Right renal cortex interstitium (tissue), 3 donors: ENCODE measurements at regions not wholly inside any gene's neighbourhood (a gene's known extent, or its start where the extent isn't known, plus 50 kb on each side); places are given as distances from the start of the nearest gene placed in this dataset.
"Not testable (repeated sequence)": the region's sequence is repeated elsewhere in the genome, so short reads cannot be mapped to it uniquely, and the experiment has no call there.

ENCODE experiments used
- DNase-seq, 3 donors: peaks; one replicate each; pipeline ENCODE4 v3.0.0-alpha.2; 2013; ENCODE audit warnings: low read depth in 3 of 3, low spot score in 2 of 3

- no peak for DNase-seq
Observed at GRCh38 chr2:234375176-234375880, 121.6 kb downstream of the ARL4C start.

DNA sequence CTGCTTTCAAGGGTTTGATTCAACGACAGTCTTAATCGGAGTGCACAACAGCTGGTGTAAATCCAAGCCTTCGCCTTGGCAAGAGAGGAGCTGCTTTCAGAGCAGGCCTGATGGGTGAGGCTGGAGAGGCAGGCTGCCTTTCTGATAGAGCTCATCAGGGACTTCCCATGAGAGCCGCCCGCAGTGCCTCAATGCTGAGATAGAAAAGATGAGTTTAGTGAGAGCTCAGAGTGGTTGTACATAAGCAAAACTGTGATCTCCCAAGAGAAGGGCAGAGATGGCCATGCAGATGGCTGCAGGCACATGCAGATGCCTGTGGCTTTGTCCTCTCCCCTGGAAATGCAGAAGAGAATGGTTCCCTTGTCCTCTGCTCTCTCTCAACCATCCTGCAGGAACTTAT lies 122.1 kb downstream of the ARL4C start:
- no peak for DNase-seq

DNA sequence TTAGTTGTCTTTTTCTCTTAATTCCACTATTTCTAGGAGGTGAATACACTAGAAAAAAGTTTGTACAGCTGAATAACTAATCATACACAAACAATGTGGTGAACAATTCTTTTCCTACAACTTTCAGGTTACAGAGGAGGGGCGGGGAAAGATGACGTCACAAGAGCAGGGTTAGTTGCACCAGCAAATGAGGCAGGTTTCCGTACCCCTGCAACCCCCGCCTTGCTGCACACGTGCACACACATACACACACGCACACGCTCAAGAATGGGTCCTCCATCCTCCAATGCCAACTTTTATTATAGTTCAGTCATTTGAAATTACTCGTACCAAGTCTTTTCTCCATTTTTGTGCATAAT lies 122.8 kb downstream of the ARL4C start:
- no peak for DNase-seq

DNA sequence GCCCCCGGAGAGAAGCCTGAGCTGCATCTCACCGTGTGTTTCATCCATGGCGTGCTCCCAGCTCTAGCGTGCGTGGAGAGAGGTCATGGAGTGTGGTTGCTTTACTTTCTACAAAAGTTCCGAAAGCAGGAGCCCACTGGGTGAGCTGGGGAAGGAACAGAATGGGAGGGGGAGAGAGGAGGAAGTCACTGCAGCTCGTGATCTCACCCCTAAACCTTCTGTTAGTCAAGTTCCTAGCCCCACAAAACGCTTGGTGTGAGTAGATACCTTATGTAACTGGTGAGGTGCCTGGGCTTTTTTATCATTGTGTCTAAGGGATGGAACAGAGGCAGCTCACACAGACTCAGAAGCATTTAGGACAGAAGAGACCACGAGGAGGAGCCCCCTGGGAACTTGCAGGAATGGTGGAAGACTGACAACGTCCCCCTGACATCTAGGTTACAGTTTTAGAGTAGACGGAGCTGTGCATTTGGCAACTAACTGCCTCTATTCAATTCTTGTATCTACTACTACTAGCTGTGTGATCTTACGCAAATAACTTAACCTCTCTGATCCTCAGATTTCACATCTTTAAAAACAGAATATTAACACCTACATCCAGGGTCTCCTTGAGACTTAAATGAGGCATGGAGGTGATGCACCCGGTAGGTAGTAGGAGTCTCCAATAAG lies 123.3 kb downstream of the ARL4C start:
- DNase-seq: no peak

- no peak for DNase-seq
Observed at GRCh38 chr2:234373060-234373459, 123.8 kb downstream of the ARL4C start.

DNA sequence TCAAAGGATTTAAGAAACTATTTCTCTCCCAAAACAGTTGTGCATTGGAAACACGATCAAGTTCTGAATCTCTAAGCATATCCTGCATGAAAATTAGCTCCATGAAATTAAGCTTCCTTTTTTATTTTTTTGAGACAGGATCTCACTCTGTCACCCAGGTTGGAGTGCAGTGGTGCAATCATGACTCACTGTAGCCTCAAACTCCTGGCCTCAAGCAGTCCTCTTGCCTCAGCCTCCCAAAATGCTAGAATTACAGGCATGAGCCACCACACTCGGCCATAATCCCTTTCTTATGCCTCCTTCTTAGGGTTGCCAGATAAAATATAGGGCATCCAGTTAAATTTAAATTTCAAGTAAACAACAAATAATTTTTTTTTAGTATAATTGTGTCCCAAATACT lies 124.4 kb downstream of the ARL4C start:
- no peak for DNase-seq

DNA sequence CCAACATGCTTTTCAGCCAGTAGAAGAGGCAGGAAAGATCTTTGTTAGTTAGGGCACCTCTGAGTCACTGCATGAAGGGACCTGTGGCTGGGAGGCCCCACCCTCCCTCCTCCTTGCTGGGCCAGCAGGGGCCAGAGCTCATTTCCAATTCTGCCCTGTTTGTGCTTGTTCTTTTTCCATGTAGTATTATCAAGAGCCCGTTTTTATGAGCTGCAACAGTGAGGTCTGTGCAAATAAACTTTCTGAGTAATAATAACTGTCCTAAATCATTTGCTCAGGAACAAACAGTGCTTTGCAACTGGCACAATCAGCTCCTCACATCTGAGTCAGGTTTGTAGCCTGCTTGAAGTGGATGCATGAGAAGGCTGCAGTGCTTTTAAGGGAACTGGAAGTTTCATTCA lies 128.0 kb downstream of the ARL4C start:
- DNase-seq: no peak

- DNase-seq: no peak
Observed at GRCh38 chr2:234366891-234367290, 130.0 kb downstream of the ARL4C start.

DNA sequence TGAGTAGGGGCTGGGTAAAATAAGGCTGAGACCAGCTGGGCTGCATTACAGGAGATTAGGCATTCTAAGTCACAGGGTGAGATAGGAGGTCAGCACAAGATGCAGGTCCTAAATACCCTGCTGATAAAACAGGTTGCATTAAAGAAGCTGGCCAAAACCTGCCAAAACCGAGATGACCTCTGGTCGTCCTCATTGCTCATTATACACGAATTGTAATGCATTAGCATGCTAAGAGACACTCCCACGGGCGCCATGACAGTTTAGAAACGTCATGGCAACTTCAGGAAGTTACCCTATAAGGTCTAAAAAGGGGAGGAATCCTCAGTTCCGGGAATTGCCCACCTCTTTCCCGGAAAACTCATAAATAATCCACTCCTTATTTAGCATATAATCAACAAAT lies 132.2 kb downstream of the ARL4C start:
- no peak for DNase-seq

DNA sequence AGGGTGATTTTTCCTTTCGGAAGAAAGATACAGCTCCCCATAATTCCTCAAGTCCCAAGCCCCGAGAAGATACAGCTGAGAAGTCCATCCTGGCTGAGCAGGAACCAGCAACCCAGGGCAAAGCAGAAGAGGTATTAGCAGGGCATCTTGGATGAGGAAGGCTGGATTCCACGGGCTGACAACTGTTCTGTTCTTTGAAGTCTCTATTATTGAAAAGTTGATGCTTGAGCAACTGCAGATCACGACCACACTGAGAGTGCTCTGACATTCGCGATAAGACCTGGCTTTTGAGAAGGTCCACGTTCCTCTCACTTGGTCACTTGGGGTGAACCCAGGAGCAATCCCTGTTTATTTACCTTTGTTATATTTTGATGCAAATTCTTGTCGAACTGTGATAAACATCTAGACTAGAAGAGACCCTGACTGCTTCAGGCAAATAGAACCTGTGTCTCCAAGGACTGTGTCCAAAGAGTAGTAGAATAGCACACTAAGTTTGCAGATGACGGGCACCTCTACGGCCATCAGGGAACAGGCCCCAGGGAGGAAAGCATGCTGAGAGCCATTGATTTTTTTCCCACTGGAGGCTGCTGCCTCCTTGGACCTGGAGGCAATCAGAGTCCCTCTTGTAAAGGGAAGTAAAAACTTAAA lies 133.1 kb downstream of the ARL4C start:
- no peak for DNase-seq

- no peak for DNase-seq
Observed at GRCh38 chr2:234363011-234363487, 133.8 kb downstream of the ARL4C start.

DNA sequence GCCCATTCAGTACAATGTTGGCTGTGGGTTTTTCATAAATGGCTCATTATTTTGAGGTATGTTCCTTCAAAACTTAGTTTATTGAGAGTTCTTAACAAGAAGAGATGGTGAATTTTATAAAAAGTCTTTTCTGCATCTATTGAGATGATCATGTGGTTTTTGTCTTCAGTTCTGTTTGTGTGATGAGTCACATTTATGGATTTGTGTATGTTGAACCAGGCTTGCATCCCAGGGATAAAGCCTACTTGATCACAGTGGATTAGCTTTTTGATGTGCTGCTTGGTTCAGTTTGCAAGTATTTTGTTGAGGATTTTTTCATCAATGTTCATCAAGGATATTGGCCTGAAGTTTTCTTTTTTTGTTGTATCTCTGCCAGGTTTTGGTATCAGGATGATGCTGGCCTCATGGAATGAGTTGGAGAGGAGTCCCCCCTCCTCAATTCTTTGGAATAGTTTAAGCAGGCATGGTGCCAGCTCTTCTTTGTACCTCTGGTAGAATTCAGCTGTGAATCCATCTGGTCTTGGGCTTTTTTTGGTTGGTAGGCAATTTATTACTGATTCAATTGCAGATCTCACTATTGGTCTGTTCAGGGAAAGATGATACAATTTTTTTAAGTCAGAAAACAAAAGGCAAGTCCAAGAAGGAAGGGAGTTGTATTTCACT lies 136.4 kb downstream of the ARL4C start:
- not testable (repeated sequence) for DNase-seq

GRCh38 chr2:234357666-234358065 lies 139.2 kb downstream of the ARL4C start:
- no peak for DNase-seq

- no peak for DNase-seq
Observed at GRCh38 chr2:234355808-234356365, 141.0 kb downstream of the ARL4C start.

DNA sequence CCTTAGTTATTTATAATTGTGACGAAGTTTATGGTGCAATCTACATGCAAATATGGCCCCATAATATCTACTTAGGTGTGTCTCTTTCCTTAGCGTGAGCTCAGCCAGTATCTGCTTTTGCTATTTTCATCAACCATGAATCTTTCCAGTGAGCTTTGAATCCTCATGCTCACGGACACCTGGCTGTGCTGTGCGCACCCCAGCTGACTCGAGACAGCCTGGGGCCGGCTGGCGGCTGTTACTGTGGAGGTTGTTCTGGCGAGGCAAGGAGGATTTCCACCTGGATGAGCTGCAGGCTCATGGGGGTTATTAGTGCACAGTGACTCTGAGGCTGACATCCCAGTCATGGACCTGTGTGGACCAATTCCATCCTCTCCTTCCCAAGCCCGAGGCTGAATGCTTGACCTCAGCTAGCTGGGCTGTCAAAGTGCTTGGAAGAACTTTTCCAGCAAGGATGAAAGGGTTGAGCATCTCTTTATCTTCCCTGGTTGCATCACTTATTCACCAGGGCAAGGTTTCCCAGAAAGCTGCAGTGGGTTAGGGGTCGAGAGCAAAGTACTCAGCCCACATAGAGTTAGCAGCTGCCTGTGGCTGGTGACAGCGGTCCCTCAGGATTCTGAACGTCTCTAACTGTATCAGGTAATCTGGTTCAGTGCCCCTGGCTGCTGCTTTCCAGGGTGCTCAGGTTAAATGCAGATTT lies 141.7 kb downstream of the ARL4C start:
- no peak for DNase-seq

DNA sequence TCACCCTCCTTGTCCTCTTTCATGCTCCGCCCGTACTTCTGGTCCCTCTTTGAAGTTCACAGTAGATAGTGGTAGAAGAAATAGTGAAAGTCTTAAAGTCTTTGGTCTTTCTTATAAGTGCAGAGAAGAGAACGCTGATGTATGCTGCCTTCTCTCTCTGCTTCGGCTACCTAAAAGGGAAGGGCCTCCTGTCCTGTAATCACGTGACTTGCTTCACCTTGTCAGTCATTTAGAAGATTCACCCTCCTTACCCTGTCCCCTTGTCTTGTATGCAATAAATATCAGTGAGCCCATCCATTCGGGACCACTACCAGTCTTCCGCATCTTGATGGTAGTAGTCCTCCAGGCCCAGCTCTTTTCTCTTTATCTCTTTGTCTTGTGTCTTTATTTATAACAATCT lies 144.6 kb downstream of the ARL4C start:
- DNase-seq: no peak

DNA sequence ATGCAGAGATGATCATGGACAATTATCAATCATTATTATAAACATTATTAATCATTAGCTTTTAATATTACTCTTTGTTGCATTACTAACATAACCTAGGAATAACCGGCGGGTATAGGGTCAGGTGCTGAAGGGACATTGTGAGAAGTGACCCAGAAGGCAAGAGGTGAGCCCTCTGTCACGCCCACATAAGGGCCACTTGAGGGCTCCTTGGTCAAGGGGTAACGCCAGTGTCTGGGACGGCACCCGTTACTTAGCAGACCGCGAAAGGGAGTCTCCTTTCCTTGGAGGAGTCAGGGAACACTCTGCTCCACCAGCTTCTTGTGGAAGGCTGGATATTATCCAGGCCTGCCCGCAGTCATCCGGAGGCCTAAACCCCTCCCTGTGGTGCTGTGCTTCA lies 145.0 kb downstream of the ARL4C start:
- not testable (repeated sequence) for DNase-seq

DNA sequence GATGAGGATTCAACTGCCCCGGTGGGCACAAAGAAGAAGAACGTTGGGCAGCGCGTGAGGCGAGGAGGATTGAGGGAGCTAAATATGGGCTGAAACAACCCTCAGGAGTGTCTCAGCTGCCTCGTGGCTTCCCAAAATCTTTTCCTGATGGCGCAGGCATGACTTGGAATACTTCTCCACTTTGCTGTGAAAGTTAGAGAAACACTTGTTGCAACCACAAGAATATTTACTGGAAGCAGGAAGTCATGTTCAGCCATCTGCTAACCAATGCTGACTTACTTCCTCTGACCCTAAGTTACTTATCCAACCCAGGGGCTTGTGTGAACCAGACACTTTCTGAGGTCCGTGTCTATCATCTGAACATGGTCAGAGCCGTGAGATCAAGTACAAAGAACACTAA lies 148.8 kb downstream of the ARL4C start:
- no peak for DNase-seq

DNA sequence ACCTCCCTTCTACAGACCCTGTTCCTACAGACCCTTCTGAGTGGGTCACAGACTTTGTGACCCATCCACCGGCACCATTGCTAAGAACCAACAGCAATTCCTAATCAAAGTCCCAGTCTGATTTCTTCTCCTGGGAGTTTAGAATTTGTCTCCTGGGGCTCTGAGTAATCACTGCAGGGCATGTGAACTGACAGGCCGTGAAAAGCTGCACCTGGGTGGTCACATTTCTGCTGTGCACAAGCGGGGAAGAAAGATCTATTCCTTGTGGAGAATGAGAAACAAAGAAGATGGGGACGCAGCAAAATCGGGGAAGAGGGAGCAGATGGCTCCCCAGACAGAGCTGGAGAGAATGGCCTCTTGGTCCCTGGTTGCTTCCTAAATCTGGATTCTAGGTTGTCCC lies 151.0 kb downstream of the ARL4C start:
- DNase-seq: no peak

- no peak for DNase-seq
Observed at GRCh38 chr2:234344012-234344411, 152.9 kb downstream of the ARL4C start.

- no peak for DNase-seq
Observed at GRCh38 chr2:234343372-234343771, 153.5 kb downstream of the ARL4C start.
